ENCODE measurements at regions not wholly inside any gene's neighbourhood (a gene's known extent, or its start where the extent isn't known, plus 50 kb on each side); places are given as distances from the start of the nearest gene placed in this dataset.

GRCh38 chr16:9257843-9258242, 166.4 kb downstream of the HAPSTR1 start:
- ATAC-seq: no peak
- peaks cover 0 to 2% (median 0%) of the 10 kb centered on the region in 7 donors for H3K4me1 Mint-ChIP-seq
- Histone ChIP-seq H3K9me3 (ENCODE audit: control insufficient read depth in 2 of 3, low read length in 3 of 3) (no peaks in the 10 kb centered on the region), H3K4me3 (ENCODE audit: low read length) (no peak overlapping the region), H3K27me3 (ENCODE audit: control insufficient read depth in 2 of 2, insufficient read depth in 2 of 2, low read length in 2 of 2) (peaks cover 0 to 4% of the 10 kb centered on the region in 2 donors), H3K27ac (ENCODE audit: low read depth, low read length) (no peak overlapping the region), H3K36me3 (ENCODE audit: control insufficient read depth in 2 of 3, insufficient read depth in 3 of 3, low read length in 3 of 3) (no peaks in the 10 kb centered on the region), H3K4me1 (ENCODE audit: control insufficient read depth in 2 of 2, insufficient read depth in 2 of 2, low read length in 2 of 2) (no peaks in the 10 kb centered on the region)
- POLR2A ChIA-PET: no interaction called here
- H3K27ac Mint-ChIP-seq: no peak overlapping the region
- peaks cover 0 to 6% (median 3%) of the 10 kb centered on the region in 11 donors for H3K9me3 Mint-ChIP-seq
- peaks cover 0 to 42% (median 26%) of the 10 kb centered on the region in 5 donors for H3K27me3 Mint-ChIP-seq
- CTCF ChIA-PET: no interaction called here
- DNase-seq: no peak
- intact Hi-C loops (cut with micrococcal nuclease): no loop called here
- no peaks in the 10 kb centered on the region for H3K36me3 Mint-ChIP-seq
- H3K4me3 Mint-ChIP-seq: no peak overlapping the region

- CTCF ChIA-PET: no interaction called here
- H3K4me3 ChIP-seq (ENCODE audit: low read length): no peak overlapping the region
- no peak overlapping the region for H3K4me3 Mint-ChIP-seq
- H3K4me1 Mint-ChIP-seq: peaks cover 0 to 2% (median 0%) of the 10 kb centered on the region in 7 donors
- intact Hi-C loops (cut with micrococcal nuclease): no loop called here
- H3K36me3 ChIP-seq (ENCODE audit: control insufficient read depth in 2 of 3, insufficient read depth in 3 of 3, low read length in 3 of 3): no peaks in the 10 kb centered on the region
- POLR2A ChIA-PET: no interaction called here
- no peaks in the 10 kb centered on the region for H3K36me3 Mint-ChIP-seq
- ATAC-seq: no peak
- peaks cover 0 to 42% (median 22%) of the 10 kb centered on the region in 5 donors for H3K27me3 Mint-ChIP-seq
- DNase-seq: no peak
- H3K9me3 ChIP-seq (ENCODE audit: control insufficient read depth in 2 of 3, low read length in 3 of 3): no peaks in the 10 kb centered on the region
- no peak overlapping the region for H3K27ac ChIP-seq (ENCODE audit: low read depth, low read length)
- H3K27ac Mint-ChIP-seq: no peak overlapping the region
- H3K27me3 ChIP-seq (ENCODE audit: control insufficient read depth in 2 of 2, insufficient read depth in 2 of 2, low read length in 2 of 2): peaks cover 0 to 4% of the 10 kb centered on the region in 2 donors
- H3K9me3 Mint-ChIP-seq: peaks cover 0 to 6% (median 3%) of the 10 kb centered on the region in 11 donors
- H3K4me1 ChIP-seq (ENCODE audit: control insufficient read depth in 2 of 2, insufficient read depth in 2 of 2, low read length in 2 of 2): no peaks in the 10 kb centered on the region
Measured at GRCh38 chr16:9258423-9259051, 167.1 kb downstream of the HAPSTR1 start.

- no peak overlapping the region for H3K4me3 Mint-ChIP-seq
Measured at GRCh38 chr16:9259914-9260608, 168.6 kb downstream of the HAPSTR1 start.

GRCh38 chr16:9260666-9261065, 169.2 kb downstream of the HAPSTR1 start:
- Histone ChIP-seq H3K27me3 (ENCODE audit: control insufficient read depth in 2 of 2, insufficient read depth in 2 of 2, low read length in 2 of 2) (peaks cover 0 to 4% of the 10 kb centered on the region in 2 donors), H3K36me3 (ENCODE audit: control insufficient read depth in 2 of 3, insufficient read depth in 3 of 3, low read length in 3 of 3) (no peaks in the 10 kb centered on the region), H3K9me3 (ENCODE audit: control insufficient read depth in 2 of 3, low read length in 3 of 3) (no peaks in the 10 kb centered on the region), H3K27ac (ENCODE audit: low read depth, low read length) (no peak overlapping the region), H3K4me3 (ENCODE audit: low read length) (no peak overlapping the region), H3K4me1 (ENCODE audit: control insufficient read depth in 2 of 2, insufficient read depth in 2 of 2, low read length in 2 of 2) (no peaks in the 10 kb centered on the region)
- CTCF ChIA-PET: no interaction called here
- intact Hi-C loops (cut with micrococcal nuclease): no loop called here
- Mint-ChIP-seq H3K4me3 (no peak overlapping the region), H3K9me3 (peaks cover 0 to 4% (median 0%) of the 10 kb centered on the region in 11 donors), H3K27ac (no peak overlapping the region), H3K4me1 (peaks cover 0 to 2% (median 0%) of the 10 kb centered on the region in 7 donors), H3K27me3 (peaks cover 0 to 30% (median 16%) of the 10 kb centered on the region in 5 donors), H3K36me3 (no peaks in the 10 kb centered on the region)
- POLR2A ChIA-PET: no interaction called here
- no peak for DNase-seq
- ATAC-seq: no peak

More at GRCh38 chr16:9259914-9260608, 168.6 kb downstream of the HAPSTR1 start:
- Histone ChIP-seq H3K27ac (ENCODE audit: low read depth, low read length) (no peak overlapping the region), H3K9me3 (ENCODE audit: control insufficient read depth in 2 of 3, low read length in 3 of 3) (no peaks in the 10 kb centered on the region), H3K27me3 (ENCODE audit: control insufficient read depth in 2 of 2, insufficient read depth in 2 of 2, low read length in 2 of 2) (peaks cover 0 to 4% of the 10 kb centered on the region in 2 donors), H3K36me3 (ENCODE audit: control insufficient read depth in 2 of 3, insufficient read depth in 3 of 3, low read length in 3 of 3) (no peaks in the 10 kb centered on the region), H3K4me1 (ENCODE audit: control insufficient read depth in 2 of 2, insufficient read depth in 2 of 2, low read length in 2 of 2) (no peaks in the 10 kb centered on the region), H3K4me3 (ENCODE audit: low read length) (no peak overlapping the region)
- intact Hi-C loops (cut with micrococcal nuclease): no loop called here
- Mint-ChIP-seq H3K27me3 (peaks cover 0 to 33% (median 14%) of the 10 kb centered on the region in 5 donors), H3K36me3 (no peaks in the 10 kb centered on the region), H3K27ac (no peak overlapping the region), H3K9me3 (peaks cover 0 to 4% (median 0%) of the 10 kb centered on the region in 11 donors), H3K4me1 (peaks cover 0 to 2% (median 0%) of the 10 kb centered on the region in 7 donors)
- DNase-seq (no peak), ATAC-seq (no peak)
- ChIA-PET CTCF (no interaction called here), POLR2A (no interaction called here)

GRCh38 chr16:9261376-9261775, 169.9 kb downstream of the HAPSTR1 start:
- ChIA-PET POLR2A (no interaction called here), CTCF (no interaction called here)
- DNase-seq: no peak
- intact Hi-C loops (cut with micrococcal nuclease): no loop called here
- Mint-ChIP-seq H3K27ac (no peak overlapping the region), H3K4me1 (peaks cover 0 to 2% (median 0%) of the 10 kb centered on the region in 7 donors), H3K4me3 (no peak overlapping the region), H3K27me3 (peaks cover 0 to 30% (median 19%) of the 10 kb centered on the region in 5 donors), H3K9me3 (peaks cover 0 to 4% (median 0%) of the 10 kb centered on the region in 11 donors), H3K36me3 (no peaks in the 10 kb centered on the region)
- Histone ChIP-seq H3K4me1 (ENCODE audit: control insufficient read depth in 2 of 2, insufficient read depth in 2 of 2, low read length in 2 of 2) (no peaks in the 10 kb centered on the region), H3K9me3 (ENCODE audit: control insufficient read depth in 2 of 3, low read length in 3 of 3) (no peaks in the 10 kb centered on the region), H3K36me3 (ENCODE audit: control insufficient read depth in 2 of 3, insufficient read depth in 3 of 3, low read length in 3 of 3) (no peaks in the 10 kb centered on the region), H3K27me3 (ENCODE audit: control insufficient read depth in 2 of 2, insufficient read depth in 2 of 2, low read length in 2 of 2) (peaks cover 0 to 4% of the 10 kb centered on the region in 2 donors), H3K27ac (ENCODE audit: low read depth, low read length) (no peak overlapping the region), H3K4me3 (ENCODE audit: low read length) (no peak overlapping the region)
- ATAC-seq: no peak

GRCh38 chr16:9262941-9263715, 171.7 kb downstream of the HAPSTR1 start:
- Histone ChIP-seq H3K9me3 (ENCODE audit: control insufficient read depth in 2 of 3, low read length in 3 of 3) (no peaks in the 10 kb centered on the region), H3K27me3 (ENCODE audit: control insufficient read depth in 2 of 2, insufficient read depth in 2 of 2, low read length in 2 of 2) (peaks cover 0 to 2% of the 10 kb centered on the region in 2 donors), H3K4me1 (ENCODE audit: control insufficient read depth in 2 of 2, insufficient read depth in 2 of 2, low read length in 2 of 2) (no peaks in the 10 kb centered on the region), H3K27ac (ENCODE audit: low read depth, low read length) (no peak overlapping the region), H3K36me3 (ENCODE audit: control insufficient read depth in 2 of 3, insufficient read depth in 3 of 3, low read length in 3 of 3) (no peaks in the 10 kb centered on the region), H3K4me3 (ENCODE audit: low read length) (no peak overlapping the region)
- no peak for ATAC-seq
- intact Hi-C loops (cut with micrococcal nuclease): no loop called here
- CTCF ChIA-PET: no interaction called here
- Mint-ChIP-seq H3K4me1 (peaks cover 0 to 2% (median 0%) of the 10 kb centered on the region in 7 donors), H3K27me3 (peaks cover 0 to 30% (median 14%) of the 10 kb centered on the region in 5 donors), H3K4me3 (no peak overlapping the region), H3K27ac (no peak overlapping the region), H3K36me3 (no peaks in the 10 kb centered on the region), H3K9me3 (peaks cover 0 to 3% (median 0%) of the 10 kb centered on the region in 11 donors)
- POLR2A ChIA-PET: no interaction called here
- no peak for DNase-seq
